CD4-positive, alpha-beta T cell (primary cell): ENCODE measurements at regions not wholly inside any gene's neighbourhood (a gene's known extent, or its start where the extent isn't known, plus 50 kb on each side); places are given as distances from the start of the nearest gene placed in this dataset.

Experiments used
- ATAC-seq: fragments of 200-7000 bp; cut with Tn5 transposase; one replicate; pipeline ENCODE4 v1.10.0; 2022; ENCODE audit warnings: mild to moderate bottlenecking; ENCODE audit not compliant: poor library complexity
- CTCF ChIA-PET: fragments of 350-600 bp; sonication (Branson Sonifier 250); formaldehyde crosslinking; loops from one replicate; lab custom pipeline; 2021; ENCODE audit warnings: antibody characterized with exemption, inconsistent platforms; lab: Charles Lee
- POLR2A ChIA-PET: fragments of 350-600 bp; sonication (Branson Sonifier 250); formaldehyde crosslinking; loops from one replicate; lab custom pipeline; 2021; ENCODE audit warnings: antibody characterized with exemption, inconsistent platforms; lab: Charles Lee
- DNase-seq, 14 experiments: peaks; one replicate each; pipeline ENCODE4 v3.0.0-alpha.2; 2013 to 2020; ENCODE audit warnings: mixed read lengths in 2 of 14
- H3K27ac ChIP-seq, 2 donors: one replicate each; pipeline versions ENCODE4 v1.5.1 to v1.7.0; 2013; ENCODE audit warnings: low read length in 2 of 2, low read depth in 1 of 2, mild to moderate bottlenecking in 1 of 2
- H3K27me3 ChIP-seq, 2 experiments: 1 replicate in 1 of 2; 2 replicates in 1 of 2; pipeline versions ENCODE4 v1.6.1 to v1.7.0; 2013; ENCODE audit warnings: low read length in 2 of 2, control low read depth in 1 of 2, mild to moderate bottlenecking in 1 of 2, moderate library complexity in 1 of 2; ENCODE audit not compliant: insufficient read depth in 2 of 2, control insufficient read depth in 1 of 2
- H3K36me3 ChIP-seq: one replicate; pipeline ENCODE4 v1.6.1; 2013; ENCODE audit warnings: low read length, control low read depth; ENCODE audit not compliant: insufficient read depth
- H3K4me1 ChIP-seq: one replicate; pipeline ENCODE4 v1.6.1; 2013; ENCODE audit warnings: low read length, control low read depth; ENCODE audit not compliant: insufficient read depth
- H3K4me3 ChIP-seq: one replicate; pipeline ENCODE4 v1.5.1; 2013; ENCODE audit warnings: mild to moderate bottlenecking, low read length, moderate library complexity
- H3K9me3 ChIP-seq, 2 experiments: 1 replicate in 1 of 2; 2 replicates in 1 of 2; pipeline versions ENCODE4 v1.6.1 to v1.7.0; 2013; ENCODE audit warnings: low read length in 2 of 2, mild to moderate bottlenecking in 2 of 2, control low read depth in 1 of 2, moderate library complexity in 1 of 2; ENCODE audit not compliant: control insufficient read depth in 1 of 2, insufficient read depth in 1 of 2
- H3K27ac Mint-ChIP-seq: one replicate; pipeline ENCODE4 v1.8.0; 2020; ENCODE audit warnings: mixed read lengths
- H3K27me3 Mint-ChIP-seq: one replicate; pipeline ENCODE4 v1.8.0; 2021; ENCODE audit warnings: mixed read lengths
- H3K36me3 Mint-ChIP-seq: one replicate; pipeline ENCODE4 v1.8.0; 2021; ENCODE audit warnings: low read depth, mixed read lengths
- H3K4me1 Mint-ChIP-seq: one replicate; pipeline ENCODE4 v1.8.0; 2021; ENCODE audit warnings: low read depth, mixed read lengths
- H3K4me3 Mint-ChIP-seq: one replicate; pipeline ENCODE4 v1.8.0; 2020; ENCODE audit warnings: mild to moderate bottlenecking, mixed read lengths
- H3K9me3 Mint-ChIP-seq: one replicate; pipeline ENCODE4 v1.8.0; 2020; ENCODE audit warnings: mixed read lengths
- CTCF ChIP-seq: fragments of 200-600 bp; IDR thresholded peaks from one replicate; pipeline ENCODE4 v1.8.0; 2022; ENCODE audit warnings: antibody characterized with exemption, mild to moderate bottlenecking
- intact Hi-C, 2 experiments: fragments of 100-400 bp; cut with DNase I in 1 of 2; cut with micrococcal nuclease in 1 of 2; formaldehyde crosslinking; loops; one replicate each; pipeline versions ENCODE4 v1.15.1 to v1.9.0; 2023 to 2025; cut with DNase I, micrococcal nuclease

- H3K36me3 ChIP-seq, result no peaks in the 10 kb centered on the region
- no peak for TF ChIP-seq CTCF
- DNase-seq, result no peak
- H3K27ac ChIP-seq, result no peak overlapping the region
- no peaks in the 10 kb centered on the region for H3K4me1 ChIP-seq
- H3K9me3 Mint-ChIP-seq, result no peaks in the 10 kb centered on the region
- H3K27me3 Mint-ChIP-seq, result no peaks in the 10 kb centered on the region
- H3K9me3 ChIP-seq, result peaks cover 0 to 5% of the 10 kb centered on the region in 2 experiments
- H3K36me3 Mint-ChIP-seq, result no peaks in the 10 kb centered on the region
- ChIA-PET POLR2A (no interaction called here), CTCF (no interaction called here)
- no peak for ATAC-seq
- intact Hi-C loops, result no loop called here
- H3K4me3 Mint-ChIP-seq, result no peak overlapping the region
- H3K27ac Mint-ChIP-seq, result no peak overlapping the region
- no peaks in the 10 kb centered on the region for H3K4me1 Mint-ChIP-seq
- H3K4me3 ChIP-seq, result no peak overlapping the region
- no peaks in the 10 kb centered on the region for H3K27me3 ChIP-seq
Measured at GRCh38 chr12:42704340-42704739, 114.8 kb upstream of the PRICKLE1 start.

DNA sequence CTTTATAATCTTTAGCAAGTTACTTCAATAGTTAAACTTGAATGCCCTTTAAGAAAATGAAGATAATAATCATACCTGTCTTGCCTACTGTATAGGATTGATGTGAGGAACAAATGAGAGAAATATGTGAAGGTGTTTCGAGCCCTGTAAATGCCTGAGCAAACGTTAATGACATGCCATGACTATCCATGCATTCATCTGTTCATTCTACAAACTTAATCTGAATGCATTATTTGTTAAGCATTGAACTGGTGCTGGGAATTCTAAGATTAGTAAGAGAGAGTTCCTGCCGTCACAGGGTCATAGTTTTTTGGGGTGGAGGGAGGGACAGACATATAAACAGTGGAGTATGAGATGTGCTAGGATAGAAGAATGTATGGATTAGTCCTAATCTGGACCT is 111.5 kb upstream of the PRICKLE1 start:
- Histone ChIP-seq H3K4me3 (no peak overlapping the region), H3K9me3 (no peaks in the 10 kb centered on the region), H3K27ac (no peak overlapping the region), H3K27me3 (no peaks in the 10 kb centered on the region), H3K36me3 (no peaks in the 10 kb centered on the region), H3K4me1 (no peaks in the 10 kb centered on the region)
- ChIA-PET CTCF (no interaction called here), POLR2A (no interaction called here)
- intact Hi-C loops, result no loop called here
- Mint-ChIP-seq H3K36me3 (no peaks in the 10 kb centered on the region), H3K27me3 (no peaks in the 10 kb centered on the region), H3K4me1 (no peaks in the 10 kb centered on the region), H3K9me3 (peaks cover 2% of the 10 kb centered on the region), H3K4me3 (no peak overlapping the region), H3K27ac (no peak overlapping the region)
- DNase-seq (no peak), ATAC-seq (no peak)
- no peak for TF ChIP-seq CTCF

DNA sequence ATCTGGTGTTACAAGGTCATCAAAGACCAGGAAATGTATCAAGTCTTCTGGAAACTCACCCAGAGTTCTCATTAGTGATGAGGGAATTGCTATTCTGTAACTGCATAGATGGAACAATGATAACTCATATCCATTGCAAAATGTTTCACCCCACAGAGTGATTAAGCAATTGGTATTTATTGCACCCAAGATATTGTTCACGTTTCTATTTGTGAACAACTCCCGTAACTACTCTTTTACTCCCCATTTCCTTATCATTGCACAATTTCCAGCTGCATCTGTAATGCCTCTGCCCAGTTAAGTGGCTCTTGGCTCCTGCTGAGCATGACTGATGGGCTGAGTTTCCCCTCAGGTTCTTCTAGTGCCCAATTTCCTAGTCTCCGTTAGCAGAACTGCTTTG is 108.7 kb upstream of the PRICKLE1 start:
- H3K4me1 ChIP-seq, result no peaks in the 10 kb centered on the region
- Mint-ChIP-seq H3K4me1 (no peaks in the 10 kb centered on the region), H3K27me3 (no peaks in the 10 kb centered on the region), H3K27ac (no peak overlapping the region), H3K36me3 (no peaks in the 10 kb centered on the region), H3K9me3 (peaks cover 2% of the 10 kb centered on the region), H3K4me3 (no peak overlapping the region)
- ChIA-PET POLR2A (no interaction called here), CTCF (no interaction called here)
- TF ChIP-seq CTCF, result no peak
- no peaks in the 10 kb centered on the region for H3K9me3 ChIP-seq
- intact Hi-C loops, result no loop called here
- ATAC-seq (no peak), DNase-seq (peak in 2 of 14 experiments; percentile 7 to 16)
- no peaks in the 10 kb centered on the region for H3K36me3 ChIP-seq
- no peaks in the 10 kb centered on the region for H3K27me3 ChIP-seq
- H3K27ac ChIP-seq, result no peak overlapping the region
- no peak overlapping the region for H3K4me3 ChIP-seq
